H1 (cell line): ENCODE measurements at regions not wholly inside any gene's neighbourhood (a gene's known extent, or its start where the extent isn't known, plus 50 kb on each side); places are given as distances from the start of the nearest gene placed in this dataset.

Source experiments
- RNF2 ChIP-seq: fragments of 200-900, 300-1000 bp; sonication (generic); IDR thresholded peaks from 2 replicates; pipeline ENCODE4 v1.7.1; 2016; ENCODE audit warnings: borderline replicate concordance, low read depth, mild to moderate bottlenecking, antibody characterized with exemption, low read length; ENCODE audit not compliant: poor library complexity, severe bottlenecking; ENCODE audit errors: missing control alignments
- SP1 ChIP-seq: IDR thresholded peaks from 2 replicates; pipeline ENCODE4 v1.6.1; 2011; ENCODE audit warnings: low read depth, low read length
- TF ChIP-seq, protein P1 (sequence below), 3 experiments: IDR thresholded peaks; 1 replicate in 2 of 3; 2 replicates in 1 of 3; pipeline versions ENCODE4 v1.5.1 to v1.6.1; 2011; ENCODE audit warnings: low read length in 3 of 3, mild to moderate bottlenecking in 3 of 3, inconsistent platforms in 2 of 3, low read depth in 1 of 3, moderate library complexity in 1 of 3; ENCODE audit not compliant: insufficient read depth in 1 of 3; ENCODE audit errors: control extremely low read depth in 1 of 3

DNA sequence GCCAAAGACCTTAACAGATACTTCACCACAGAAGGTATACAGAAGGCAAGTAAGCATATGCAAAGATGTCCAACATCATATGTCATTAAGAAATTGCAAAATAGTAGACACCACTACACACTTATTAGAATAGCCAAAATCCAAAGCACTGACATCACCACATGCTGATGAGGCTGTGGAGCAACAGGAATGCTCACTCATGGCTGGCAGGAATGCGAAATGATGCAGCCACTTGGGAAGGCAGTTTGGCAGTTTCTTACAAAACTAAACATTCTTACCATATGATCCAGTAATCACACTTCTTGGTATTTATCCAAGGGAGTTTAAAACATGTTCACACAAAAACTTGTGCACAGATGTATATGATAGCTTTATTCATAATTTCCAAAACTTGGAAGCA is 261.2 kb upstream of the AJAP1 start:
- TF ChIP-seq, protein P1, sequence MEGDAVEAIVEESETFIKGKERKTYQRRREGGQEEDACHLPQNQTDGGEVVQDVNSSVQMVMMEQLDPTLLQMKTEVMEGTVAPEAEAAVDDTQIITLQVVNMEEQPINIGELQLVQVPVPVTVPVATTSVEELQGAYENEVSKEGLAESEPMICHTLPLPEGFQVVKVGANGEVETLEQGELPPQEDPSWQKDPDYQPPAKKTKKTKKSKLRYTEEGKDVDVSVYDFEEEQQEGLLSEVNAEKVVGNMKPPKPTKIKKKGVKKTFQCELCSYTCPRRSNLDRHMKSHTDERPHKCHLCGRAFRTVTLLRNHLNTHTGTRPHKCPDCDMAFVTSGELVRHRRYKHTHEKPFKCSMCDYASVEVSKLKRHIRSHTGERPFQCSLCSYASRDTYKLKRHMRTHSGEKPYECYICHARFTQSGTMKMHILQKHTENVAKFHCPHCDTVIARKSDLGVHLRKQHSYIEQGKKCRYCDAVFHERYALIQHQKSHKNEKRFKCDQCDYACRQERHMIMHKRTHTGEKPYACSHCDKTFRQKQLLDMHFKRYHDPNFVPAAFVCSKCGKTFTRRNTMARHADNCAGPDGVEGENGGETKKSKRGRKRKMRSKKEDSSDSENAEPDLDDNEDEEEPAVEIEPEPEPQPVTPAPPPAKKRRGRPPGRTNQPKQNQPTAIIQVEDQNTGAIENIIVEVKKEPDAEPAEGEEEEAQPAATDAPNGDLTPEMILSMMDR (IDR thresholded peaks at IDR 0.05; ENCODE audit: control extremely low read depth in 1 of 3, insufficient read depth in 1 of 3, low read depth in 1 of 3, low read length in 3 of 3) = no peak
- TF ChIP-seq SP1 = no peak
- no peak for TF ChIP-seq RNF2
